SJSA1 (cell line): ENCODE measurements at regions not wholly inside any gene's neighbourhood (a gene's known extent, or its start where the extent isn't known, plus 50 kb on each side); places are given as distances from the start of the nearest gene placed in this dataset.

ENCODE experiments used
- DNase-seq, 2 experiments: peaks; one replicate each; pipeline ENCODE4 v3.0.0-alpha.2; 2015 to 2020; ENCODE audit warnings: low spot score in 2 of 2, low read depth in 1 of 2
- H3K27ac ChIP-seq: fragments of 250-450 bp; sonication (Bioruptor Pico); 2 replicates; pipeline ENCODE4 v1.5.1; 2020; ENCODE audit warnings: mild to moderate bottlenecking, moderate library complexity
- H3K27me3 ChIP-seq: fragments of 250-450 bp; sonication (Bioruptor Pico); replicated peaks from 2 replicates; pipeline ENCODE4 v1.5.1; 2020; ENCODE audit warnings: mild to moderate bottlenecking, moderate library complexity
- H3K36me3 ChIP-seq: fragments of 250-450 bp; sonication (Bioruptor Pico); 2 replicates; pipeline ENCODE4 v1.5.1; 2020; ENCODE audit warnings: mild to moderate bottlenecking
- H3K4me1 ChIP-seq: fragments of 250-450 bp; sonication (Bioruptor Pico); replicated peaks from 2 replicates; pipeline ENCODE4 v1.6.1; 2021; ENCODE audit warnings: mild to moderate bottlenecking
- H3K4me3 ChIP-seq: fragments of 250-450 bp; sonication (Bioruptor Pico); 2 replicates; pipeline ENCODE4 v1.5.1; 2020; ENCODE audit warnings: mild to moderate bottlenecking
- H3K9me3 ChIP-seq: fragments of 250-450 bp; sonication (Bioruptor Pico); replicated peaks from 2 replicates; pipeline ENCODE4 v1.5.1; 2020; ENCODE audit warnings: mild to moderate bottlenecking

DNA sequence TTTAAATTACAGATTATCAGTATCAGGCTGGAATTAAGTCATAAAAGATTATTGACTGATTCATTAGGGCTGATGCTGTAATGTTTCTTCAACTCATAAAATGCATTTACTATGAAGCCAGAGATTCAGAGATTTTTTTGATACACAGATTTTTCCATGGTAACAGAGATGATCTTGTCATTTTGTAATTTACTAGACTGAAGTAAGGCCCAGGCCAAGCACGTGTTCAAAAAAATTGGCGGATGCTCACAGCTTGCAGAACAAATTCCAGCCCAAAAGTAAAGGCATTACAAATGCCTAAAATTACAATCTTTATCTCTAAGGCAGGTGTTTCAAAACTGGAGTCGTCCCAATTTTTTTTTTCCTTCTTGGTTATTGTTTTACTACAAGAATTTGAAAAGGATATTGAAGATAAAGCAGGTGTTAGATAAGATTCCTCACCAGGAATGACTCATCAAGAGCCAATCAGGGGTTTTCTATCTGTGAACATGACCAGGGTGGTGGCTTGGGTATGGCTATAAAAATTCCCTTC lies 78.4 kb upstream of the MEOX2 start:
- H3K36me3 ChIP-seq = no peaks in the 10 kb centered on the region
- H3K27ac ChIP-seq = no peak overlapping the region
- no peaks in the 10 kb centered on the region for H3K27me3 ChIP-seq
- H3K4me3 ChIP-seq = no peak overlapping the region
- no peaks in the 10 kb centered on the region for H3K4me1 ChIP-seq
- DNase-seq = no peak
- no peaks in the 10 kb centered on the region for H3K9me3 ChIP-seq

DNA sequence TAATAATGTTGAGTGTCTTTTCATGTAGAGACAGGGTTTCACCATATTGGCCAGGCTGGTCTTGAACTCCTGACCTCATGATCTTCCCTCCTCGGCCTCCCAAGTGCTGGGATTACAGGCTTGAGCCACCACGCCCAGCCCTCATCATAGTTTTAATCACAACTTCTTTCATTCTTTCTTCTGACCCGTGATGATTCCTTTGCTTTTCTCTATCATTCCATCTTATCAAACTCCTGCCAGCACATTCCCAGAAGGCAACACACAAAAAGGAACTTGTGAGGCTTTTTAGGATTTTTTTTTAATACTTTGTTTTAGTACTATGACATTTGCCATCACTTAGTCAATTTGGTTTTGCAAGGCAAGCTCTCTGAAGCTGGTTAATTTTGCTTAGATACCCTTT lies 77.5 kb upstream of the MEOX2 start:
- Histone ChIP-seq H3K9me3 (no peaks in the 10 kb centered on the region), H3K4me3 (no peak overlapping the region), H3K27me3 (no peaks in the 10 kb centered on the region), H3K27ac (no peak overlapping the region), H3K4me1 (no peaks in the 10 kb centered on the region), H3K36me3 (no peaks in the 10 kb centered on the region)
- no peak for DNase-seq

DNA sequence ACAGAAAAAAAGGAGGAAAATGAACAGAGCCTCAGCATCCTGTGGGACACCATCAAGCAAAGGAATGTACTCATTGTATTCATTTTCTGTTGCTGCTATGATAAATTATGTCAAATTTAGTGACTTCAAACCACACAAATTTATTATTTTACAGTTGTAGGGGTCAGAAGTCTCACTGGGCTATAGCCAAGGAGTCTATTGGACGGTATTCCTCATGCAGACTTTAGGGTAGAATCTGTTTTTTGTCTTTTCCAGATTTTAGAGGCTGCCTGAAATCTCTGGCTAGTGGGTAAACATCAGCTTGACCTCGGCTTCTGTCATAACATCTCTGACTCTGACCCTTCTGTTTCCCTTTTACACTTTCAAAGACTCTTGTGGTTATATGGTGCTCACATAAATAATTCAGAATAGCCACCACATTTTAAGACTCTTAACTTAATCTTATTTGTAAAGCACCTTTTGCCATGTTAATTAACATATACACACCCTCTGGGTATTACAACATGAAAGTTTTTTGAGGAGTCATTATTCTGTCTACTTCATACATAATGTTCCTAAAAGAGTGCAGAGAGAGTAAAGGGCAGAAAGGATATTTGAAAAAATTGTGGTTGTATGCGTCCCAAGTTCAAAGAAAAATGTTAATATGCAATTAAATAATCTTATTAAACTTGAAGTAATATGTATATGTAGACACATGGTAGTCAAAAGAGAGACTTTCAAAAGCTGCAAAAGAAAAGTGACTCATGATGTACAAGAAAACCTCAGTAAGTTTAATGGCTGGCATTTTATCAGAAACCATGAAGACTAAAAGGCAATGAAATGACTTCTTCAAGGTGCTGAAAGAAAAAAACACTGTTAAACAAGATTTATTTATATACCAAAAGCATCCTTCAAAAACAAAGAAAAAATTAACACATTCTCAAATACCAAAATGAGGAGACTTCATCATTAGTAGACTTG lies 70.8 kb upstream of the MEOX2 start:
- no peak overlapping the region for H3K4me3 ChIP-seq
- H3K27ac ChIP-seq = no peak overlapping the region
- no peaks in the 10 kb centered on the region for H3K27me3 ChIP-seq
- H3K9me3 ChIP-seq = no peaks in the 10 kb centered on the region
- no peaks in the 10 kb centered on the region for H3K4me1 ChIP-seq
- DNase-seq = no peak
- no peaks in the 10 kb centered on the region for H3K36me3 ChIP-seq

DNA sequence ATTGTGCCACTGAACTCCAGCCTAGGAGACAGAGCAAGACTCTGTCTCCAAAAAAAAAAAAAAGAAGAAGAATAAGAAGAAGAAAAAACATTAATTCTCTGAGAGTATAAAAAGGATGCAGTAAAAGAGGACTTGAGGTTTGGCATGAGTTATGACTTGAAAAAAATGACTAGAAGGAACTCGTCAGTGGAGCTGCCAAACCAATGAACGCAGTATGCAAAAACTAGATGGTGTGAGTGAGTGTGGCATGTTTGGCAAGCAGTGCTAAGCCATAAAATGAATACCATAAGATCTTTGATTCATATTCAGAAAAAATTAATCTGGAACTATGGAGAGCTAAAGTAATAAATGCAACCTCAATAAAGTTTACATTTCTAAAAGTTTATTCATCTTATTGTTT lies 68.6 kb upstream of the MEOX2 start:
- no peaks in the 10 kb centered on the region for H3K9me3 ChIP-seq
- no peaks in the 10 kb centered on the region for H3K27me3 ChIP-seq
- H3K4me3 ChIP-seq = no peak overlapping the region
- no peaks in the 10 kb centered on the region for H3K36me3 ChIP-seq
- no peaks in the 10 kb centered on the region for H3K4me1 ChIP-seq
- DNase-seq = no peak
- H3K27ac ChIP-seq = no peak overlapping the region

- Histone ChIP-seq H3K27me3 (no peaks in the 10 kb centered on the region), H3K36me3 (no peaks in the 10 kb centered on the region), H3K27ac (no peak overlapping the region), H3K4me1 (no peaks in the 10 kb centered on the region), H3K9me3 (no peaks in the 10 kb centered on the region), H3K4me3 (no peak overlapping the region)
- no peak for DNase-seq
Measured at GRCh38 chr7:15753887-15754579, 67.5 kb upstream of the MEOX2 start.

GRCh38 chr7:15752377-15752776 lies 65.9 kb upstream of the MEOX2 start:
- no peak for DNase-seq
- H3K27ac ChIP-seq = no peak overlapping the region

GRCh38 chr7:15751191-15751701 lies 64.8 kb upstream of the MEOX2 start:
- H3K4me3 ChIP-seq = no peak overlapping the region
- no peak for DNase-seq
- no peaks in the 10 kb centered on the region for H3K9me3 ChIP-seq
- H3K4me1 ChIP-seq = no peaks in the 10 kb centered on the region
- H3K36me3 ChIP-seq = no peaks in the 10 kb centered on the region
- no peak overlapping the region for H3K27ac ChIP-seq
- no peaks in the 10 kb centered on the region for H3K27me3 ChIP-seq

More at GRCh38 chr7:15752377-15752776, 65.9 kb upstream of the MEOX2 start:
- Histone ChIP-seq H3K27me3 (no peaks in the 10 kb centered on the region), H3K4me3 (no peak overlapping the region), H3K36me3 (no peaks in the 10 kb centered on the region), H3K9me3 (no peaks in the 10 kb centered on the region), H3K4me1 (no peaks in the 10 kb centered on the region)

GRCh38 chr7:15750727-15751126 lies 64.2 kb upstream of the MEOX2 start:
- DNase-seq = no peak
- no peaks in the 10 kb centered on the region for H3K4me1 ChIP-seq
- H3K9me3 ChIP-seq = no peaks in the 10 kb centered on the region
- no peaks in the 10 kb centered on the region for H3K36me3 ChIP-seq
- no peak overlapping the region for H3K27ac ChIP-seq
- no peaks in the 10 kb centered on the region for H3K27me3 ChIP-seq
- H3K4me3 ChIP-seq = no peak overlapping the region

DNA sequence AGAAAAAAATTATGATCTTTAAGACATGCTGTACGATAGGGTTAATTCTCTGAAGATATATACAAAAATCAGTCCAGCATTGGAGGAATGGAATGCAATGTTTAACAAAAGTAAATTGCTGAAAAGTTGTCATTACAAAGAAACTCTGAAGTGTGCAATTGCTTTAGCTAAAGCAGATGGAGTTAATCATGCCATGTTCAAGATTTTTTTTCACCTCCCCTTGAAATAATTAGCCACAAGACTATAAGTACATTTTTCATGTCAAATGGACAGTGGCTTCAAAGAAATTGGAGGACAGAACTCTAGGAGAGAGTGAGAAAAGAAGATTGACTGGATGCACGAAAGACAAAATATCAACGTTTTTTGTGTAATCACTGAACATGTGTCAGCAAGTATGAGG lies 63.1 kb upstream of the MEOX2 start:
- H3K27me3 ChIP-seq = no peaks in the 10 kb centered on the region
- no peaks in the 10 kb centered on the region for H3K36me3 ChIP-seq
- no peaks in the 10 kb centered on the region for H3K4me1 ChIP-seq
- no peak overlapping the region for H3K4me3 ChIP-seq
- DNase-seq = no peak
- H3K27ac ChIP-seq = no peak overlapping the region
- no peaks in the 10 kb centered on the region for H3K9me3 ChIP-seq

GRCh38 chr7:15747712-15748111 lies 61.2 kb upstream of the MEOX2 start:
- DNase-seq = no peak
- Histone ChIP-seq H3K4me3 (no peak overlapping the region), H3K4me1 (no peaks in the 10 kb centered on the region), H3K27me3 (no peaks in the 10 kb centered on the region), H3K36me3 (no peaks in the 10 kb centered on the region), H3K27ac (no peak overlapping the region), H3K9me3 (no peaks in the 10 kb centered on the region)

- DNase-seq = no peak
Measured at GRCh38 chr7:15747301-15747700, 60.8 kb upstream of the MEOX2 start.

DNA sequence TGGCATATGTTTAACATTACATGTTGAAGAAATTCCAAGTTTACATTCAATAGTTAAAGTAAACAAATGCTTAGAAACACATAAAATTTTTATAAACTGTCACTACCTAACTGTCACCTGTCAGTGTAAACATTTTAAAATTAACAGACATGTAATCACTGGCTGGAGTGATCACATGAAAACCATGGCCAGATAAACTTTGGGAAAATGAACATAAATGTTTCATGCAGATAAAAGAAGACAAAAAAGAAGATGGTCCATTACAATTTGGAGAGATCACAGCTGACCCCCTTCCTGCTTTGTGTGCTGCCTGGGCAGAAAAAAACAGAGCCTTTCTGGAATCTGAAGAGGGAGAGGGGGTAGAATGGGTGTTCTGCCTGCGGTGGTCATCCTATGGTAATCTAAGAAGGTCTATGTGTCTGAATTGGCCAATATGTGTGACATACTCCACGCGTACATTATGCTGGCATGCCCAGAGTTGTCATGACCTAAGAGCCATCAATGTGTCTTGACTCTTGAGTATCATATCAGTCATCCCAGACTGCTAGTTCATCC lies 57.5 kb upstream of the MEOX2 start:
- Histone ChIP-seq H3K27ac (no peak overlapping the region), H3K4me3 (no peak overlapping the region), H3K36me3 (no peaks in the 10 kb centered on the region), H3K4me1 (no peaks in the 10 kb centered on the region), H3K27me3 (no peaks in the 10 kb centered on the region), H3K9me3 (no peaks in the 10 kb centered on the region)
- DNase-seq = no peak

More at GRCh38 chr7:15747301-15747700, 60.8 kb upstream of the MEOX2 start:
- Histone ChIP-seq H3K4me3 (no peak overlapping the region), H3K9me3 (no peaks in the 10 kb centered on the region), H3K27me3 (no peaks in the 10 kb centered on the region), H3K36me3 (no peaks in the 10 kb centered on the region), H3K27ac (no peak overlapping the region), H3K4me1 (no peaks in the 10 kb centered on the region)

DNA sequence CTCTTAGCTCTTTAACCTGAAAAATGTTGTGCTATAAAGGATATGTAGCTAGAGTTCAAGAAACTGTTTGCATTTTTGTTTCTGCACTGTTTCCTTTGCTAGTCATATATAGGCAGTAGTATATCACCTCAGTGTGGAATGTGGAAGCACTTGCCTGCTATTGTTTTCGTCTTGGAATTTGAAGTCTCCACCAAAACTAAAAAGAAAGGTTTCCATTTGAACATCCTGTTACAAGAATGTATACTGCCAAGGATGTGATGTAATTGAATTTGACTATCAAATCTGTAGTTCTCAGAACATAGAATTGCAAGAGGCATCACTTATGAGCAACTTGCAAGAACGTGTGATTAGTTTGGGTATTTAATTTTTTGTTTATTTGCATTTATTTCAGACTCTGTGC lies 51.1 kb upstream of the MEOX2 start:
- no peaks in the 10 kb centered on the region for H3K36me3 ChIP-seq
- no peak for DNase-seq
- H3K27ac ChIP-seq = no peak overlapping the region
- no peaks in the 10 kb centered on the region for H3K4me1 ChIP-seq
- H3K4me3 ChIP-seq = no peak overlapping the region
- H3K9me3 ChIP-seq = no peaks in the 10 kb centered on the region
- H3K27me3 ChIP-seq = no peaks in the 10 kb centered on the region
